ENCODE measurements at regions not wholly inside any gene's neighbourhood (a gene's known extent, or its start where the extent isn't known, plus 50 kb on each side); places are given as distances from the start of the nearest gene placed in this dataset.
A peak's percentile ranks its signal among the peaks of the same experiment; 100 is the strongest.

DNA sequence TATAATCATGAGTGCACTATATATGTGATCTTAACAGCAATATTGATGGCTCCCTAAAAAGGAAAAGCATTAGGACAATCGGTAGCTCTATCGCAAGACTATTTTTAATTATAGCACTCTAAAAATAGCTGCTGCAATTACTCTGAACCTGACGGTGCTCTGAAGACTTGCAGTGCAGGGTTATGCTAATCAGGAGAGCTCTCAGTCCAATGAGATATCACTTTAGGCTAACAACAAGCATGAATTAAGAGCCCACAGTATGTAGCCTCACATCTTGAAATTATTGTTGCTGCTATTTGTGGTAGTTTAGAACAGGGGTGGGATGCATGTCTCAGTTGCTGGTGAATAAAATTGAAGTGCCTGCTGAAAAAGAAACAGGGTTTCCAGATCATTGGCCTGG lies 515.8 kb upstream of the AKR1E2 start:
- in situ Hi-C loops (cut with MboI), result no loop called here
- no peaks in the 10 kb centered on the region for H3K9me2 ChIP-seq (ENCODE audit: insufficient read depth)
- H3F3A ChIP-seq (ENCODE audit: insufficient read depth), result 0 out of 2 replicates have a peak, but pooled peaks cover 5% of the 10 kb centered on the region
- no peaks in the 10 kb centered on the region for H3K27me3 ChIP-seq (replicated peaks; ENCODE audit: insufficient read depth)
- DNase-seq, result no peak
- no peak overlapping the region for H3K4me2 ChIP-seq (ENCODE audit: unreplicated experiment)
- no peak overlapping the region for H3K27ac ChIP-seq
- H3K4me3 ChIP-seq, result no peak overlapping the region
- no peak overlapping the region for H2AFZ ChIP-seq
- peaks cover 4% of the 10 kb centered on the region for H3K4me1 ChIP-seq (ENCODE audit: insufficient read depth)
- no peaks in the 10 kb centered on the region for H3K79me2 ChIP-seq (ENCODE audit: insufficient read depth)
- H4K20me1 ChIP-seq (ENCODE audit: insufficient read depth), result no peaks in the 10 kb centered on the region
- no peaks in the 10 kb centered on the region for H3K9me3 ChIP-seq (ENCODE audit: low read depth)
- H3K36me3 ChIP-seq (ENCODE audit: low read depth), result no peaks in the 10 kb centered on the region
- TF ChIP-seq EZH2 (IDR thresholded peaks at IDR 0.05; ENCODE audit: insufficient read depth, poor library complexity, severe bottlenecking), result no peak
- no peak for TF ChIP-seq EZH2phosphoT487 (IDR thresholded peaks at IDR 0.05; ENCODE audit: insufficient read depth, low read depth)
- 98% methylated on average over 3 of the region's 3 CpGs for WGBS, 2 experiments (ENCODE audit: low coverage in 1 of 2, low lambda C conversion rate in 2 of 2, missing lambda C conversion rate in 2 of 2)
- H3K9ac ChIP-seq, result no peak overlapping the region

DNA sequence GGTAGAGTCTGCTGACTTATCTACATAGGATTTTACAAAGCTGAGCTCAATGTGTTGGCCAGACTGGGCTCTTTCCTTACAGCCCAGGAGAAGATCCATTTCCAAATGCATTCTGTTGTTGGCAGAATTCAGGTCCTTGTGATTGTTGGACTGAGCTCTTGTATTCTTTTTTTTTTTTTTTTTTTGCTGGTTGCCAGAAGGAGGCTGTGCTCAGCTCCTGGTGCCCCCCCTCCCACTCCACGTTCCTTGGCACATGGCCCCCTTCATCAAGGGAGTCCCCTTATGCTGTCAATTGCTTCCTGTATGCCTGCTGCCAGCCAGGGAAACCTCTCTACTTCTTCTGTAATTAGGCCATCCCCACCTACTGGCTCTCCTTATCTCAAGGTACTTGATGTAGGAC lies 518.1 kb upstream of the AKR1E2 start:
- Histone ChIP-seq H3K79me2 (ENCODE audit: insufficient read depth) (no peaks in the 10 kb centered on the region), H3K36me3 (ENCODE audit: low read depth) (no peaks in the 10 kb centered on the region), H3K4me2 (ENCODE audit: unreplicated experiment) (no peak overlapping the region), H2AFZ (no peak overlapping the region), H3K4me3 (no peak overlapping the region), H4K20me1 (ENCODE audit: insufficient read depth) (no peaks in the 10 kb centered on the region), H3F3A (ENCODE audit: insufficient read depth) (no peaks in the 10 kb centered on the region), H3K27me3 (replicated peaks; ENCODE audit: insufficient read depth) (no peaks in the 10 kb centered on the region), H3K9me3 (ENCODE audit: low read depth) (no peaks in the 10 kb centered on the region), H3K27ac (no peak overlapping the region), H3K4me1 (ENCODE audit: insufficient read depth) (no peaks in the 10 kb centered on the region), H3K9ac (no peak overlapping the region), H3K9me2 (ENCODE audit: insufficient read depth) (no peaks in the 10 kb centered on the region)
- in situ Hi-C loops (cut with MboI), result no loop called here
- TF ChIP-seq EZH2phosphoT487 (IDR thresholded peaks at IDR 0.05; ENCODE audit: insufficient read depth, low read depth) (no peak), EZH2 (IDR thresholded peaks at IDR 0.05; ENCODE audit: insufficient read depth, poor library complexity, severe bottlenecking) (no peak)
- DNase-seq, result no peak
- WGBS, 2 experiments (ENCODE audit: low coverage in 1 of 2, low lambda C conversion rate in 2 of 2, missing lambda C conversion rate in 2 of 2), result 0 to 22% methylated on average over 1 of the region's 1 CpG

DNA sequence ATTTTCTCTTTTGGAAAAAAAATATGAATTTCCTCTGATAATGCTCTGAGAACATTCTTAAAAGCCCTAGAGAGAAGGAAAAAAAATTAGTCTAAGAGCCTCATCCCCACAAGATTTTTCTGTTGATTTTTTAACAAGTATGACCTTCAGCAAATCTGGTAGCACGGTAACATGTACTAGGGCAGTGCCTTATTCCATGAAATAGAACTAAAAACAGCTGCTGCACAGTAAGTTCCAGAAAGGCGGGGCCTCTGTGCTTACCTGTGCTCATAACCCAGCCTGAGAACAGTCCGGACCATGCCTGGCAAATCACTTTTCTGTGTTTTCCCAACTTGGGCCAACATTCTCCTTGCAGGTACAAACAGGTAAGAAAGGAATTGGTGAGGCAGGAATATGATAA lies 519.1 kb upstream of the AKR1E2 start:
- Histone ChIP-seq H2AFZ (no peak overlapping the region), H3K9ac (no peak overlapping the region), H3K27me3 (replicated peaks; ENCODE audit: insufficient read depth) (no peaks in the 10 kb centered on the region), H3K36me3 (ENCODE audit: low read depth) (no peaks in the 10 kb centered on the region), H3K4me1 (ENCODE audit: insufficient read depth) (no peaks in the 10 kb centered on the region), H3K27ac (no peak overlapping the region), H4K20me1 (ENCODE audit: insufficient read depth) (no peaks in the 10 kb centered on the region), H3F3A (ENCODE audit: insufficient read depth) (no peaks in the 10 kb centered on the region), H3K4me3 (no peak overlapping the region), H3K9me2 (ENCODE audit: insufficient read depth) (no peaks in the 10 kb centered on the region), H3K79me2 (ENCODE audit: insufficient read depth) (no peaks in the 10 kb centered on the region), H3K9me3 (ENCODE audit: low read depth) (no peaks in the 10 kb centered on the region), H3K4me2 (ENCODE audit: unreplicated experiment) (no peak overlapping the region)
- in situ Hi-C loops (cut with MboI), result no loop called here
- no peak for TF ChIP-seq EZH2phosphoT487 (IDR thresholded peaks at IDR 0.05; ENCODE audit: insufficient read depth, low read depth)
- no peak for TF ChIP-seq EZH2 (IDR thresholded peaks at IDR 0.05; ENCODE audit: insufficient read depth, poor library complexity, severe bottlenecking)
- WGBS, 2 experiments (ENCODE audit: low coverage in 1 of 2, low lambda C conversion rate in 2 of 2, missing lambda C conversion rate in 2 of 2), result 71 to 72% methylated on average over 3 of the region's 3 CpGs
- no peak for DNase-seq

DNA sequence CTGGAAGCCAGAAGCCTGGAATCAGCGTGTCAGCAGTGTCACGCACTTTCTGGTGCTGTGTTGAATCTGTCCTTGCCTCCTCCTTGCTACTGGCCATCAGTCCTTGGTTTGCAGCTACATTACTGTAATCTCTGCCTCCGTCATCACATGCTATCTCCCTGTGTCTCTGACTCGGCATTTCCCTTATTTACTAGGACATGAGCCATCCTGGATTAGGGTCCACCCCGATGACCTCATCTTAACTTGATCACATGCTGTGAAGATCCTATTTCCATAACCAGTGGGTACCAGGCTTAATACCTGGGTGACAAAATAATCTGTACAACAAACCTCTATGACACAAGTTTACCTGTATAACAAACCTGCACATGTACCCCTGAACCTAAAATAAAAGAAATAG lies 518.0 kb upstream of the KLF6 start:
- H3K79me2 ChIP-seq (ENCODE audit: insufficient read depth), result no peaks in the 10 kb centered on the region
- no peak overlapping the region for H3K4me3 ChIP-seq
- H3K27me3 ChIP-seq (replicated peaks; ENCODE audit: insufficient read depth), result no peaks in the 10 kb centered on the region
- no peak overlapping the region for H2AFZ ChIP-seq
- H3K9ac ChIP-seq, result no peak overlapping the region
- in situ Hi-C loops (cut with MboI), result no loop called here
- peak; percentile 14 for DNase-seq
- no peaks in the 10 kb centered on the region for H3K9me2 ChIP-seq (ENCODE audit: insufficient read depth)
- H4K20me1 ChIP-seq (ENCODE audit: insufficient read depth), result no peaks in the 10 kb centered on the region
- H3K9me3 ChIP-seq (ENCODE audit: low read depth), result no peaks in the 10 kb centered on the region
- TF ChIP-seq EZH2 (IDR thresholded peaks at IDR 0.05; ENCODE audit: insufficient read depth, poor library complexity, severe bottlenecking) (no peak), EZH2phosphoT487 (IDR thresholded peaks at IDR 0.05; ENCODE audit: insufficient read depth, low read depth) (no peak)
- no peaks in the 10 kb centered on the region for H3F3A ChIP-seq (ENCODE audit: insufficient read depth)
- H3K36me3 ChIP-seq (ENCODE audit: low read depth), result no peaks in the 10 kb centered on the region
- no peak overlapping the region for H3K4me2 ChIP-seq (ENCODE audit: unreplicated experiment)
- no peak overlapping the region for H3K27ac ChIP-seq
- WGBS, 2 experiments (ENCODE audit: low coverage in 1 of 2, low lambda C conversion rate in 2 of 2, missing lambda C conversion rate in 2 of 2), result 86 to 95% methylated on average over 5 of the region's 5 CpGs
- H3K4me1 ChIP-seq (ENCODE audit: insufficient read depth), result peaks cover 10% of the 10 kb centered on the region
